ENCODE measurements at regions not wholly inside any gene's neighbourhood (a gene's known extent, or its start where the extent isn't known, plus 50 kb on each side); places are given as distances from the start of the nearest gene placed in this dataset.

- no peak for TF ChIP-seq EZH2 (IDR thresholded peaks at IDR 0.05)
- no peak for TF ChIP-seq POLR2AphosphoS5 (IDR thresholded peaks at IDR 0.05; ENCODE audit: borderline replicate concordance, low read depth, low read length)
- no peak for TF ChIP-seq FOXP2 (optimal IDR thresholded peaks at IDR 0.05; ENCODE audit: control extremely low read depth, extremely low read length, insufficient read depth)
Observed at GRCh38 chr12:34405286-34406227, 383.3 kb downstream of the ALG10 start.
